SK-N-SH treated with all-trans-retinoic acid at 6 μM for 48 hours (cell line): ENCODE measurements at regions not wholly inside any gene's neighbourhood (a gene's known extent, or its start where the extent isn't known, plus 50 kb on each side); places are given as distances from the start of the nearest gene placed in this dataset.

Experiments
- ATAC-seq: fragments of 200-7000 bp; cut with Tn5 transposase; 3 replicates; pipeline ENCODE4 v1.9.1; 2020; ENCODE audit warnings: mild to moderate bottlenecking, moderate library complexity
- ARNTL ChIP-seq: fragments of 450-650 bp; formaldehyde crosslinking; IDR thresholded peaks from 2 replicates; pipeline ENCODE4 v1.5.0; 2020; ENCODE audit warnings: low read depth, mild to moderate bottlenecking, moderate library complexity, borderline replicate concordance
- BACH2 ChIP-seq: fragments of 250-450 bp; sonication (Bioruptor Pico); IDR thresholded peaks from 2 replicates; pipeline ENCODE4 v1.9.0; 2021; ENCODE audit warnings: mild to moderate bottlenecking, borderline replicate concordance
- ESRRG ChIP-seq: fragments of 250-450 bp; sonication (Bioruptor Pico); IDR thresholded peaks from 2 replicates; pipeline ENCODE4 v1.6.1; 2021; ENCODE audit warnings: mild to moderate bottlenecking
- GLIS3 ChIP-seq: fragments of 250-450 bp; sonication (Bioruptor Pico); IDR thresholded peaks from 2 replicates; pipeline ENCODE4 v1.5.0; 2020; ENCODE audit warnings: mild to moderate bottlenecking, moderate library complexity
- ISL1 ChIP-seq: fragments of 250-450 bp; sonication (Bioruptor Pico); IDR thresholded peaks from 2 replicates; pipeline ENCODE4 v2.1.2; 2022; ENCODE audit warnings: mild to moderate bottlenecking, moderate library complexity
- OSR1 ChIP-seq: fragments of 250-450 bp; sonication (Bioruptor Pico); IDR thresholded peaks from 2 replicates; pipeline ENCODE4 v1.8.0; 2022; ENCODE audit warnings: moderate library complexity, mild to moderate bottlenecking, inconsistent platforms
- PATZ1 ChIP-seq: fragments of 250-450 bp; sonication (Bioruptor Pico); IDR thresholded peaks from 2 replicates; pipeline ENCODE4 v1.8.0; 2020; ENCODE audit warnings: mild to moderate bottlenecking, moderate library complexity, borderline replicate concordance
- POU6F1 ChIP-seq: fragments of 250-450 bp; sonication (Bioruptor Pico); IDR thresholded peaks from 2 replicates; pipeline ENCODE4 v1.8.0; 2021; ENCODE audit warnings: low read depth, mild to moderate bottlenecking, moderate library complexity, borderline replicate concordance
- PPARA ChIP-seq: fragments of 250-450 bp; sonication (Bioruptor Pico); IDR thresholded peaks from 2 replicates; pipeline ENCODE4 v1.5.0; 2020; ENCODE audit warnings: mild to moderate bottlenecking, borderline replicate concordance
- RARB ChIP-seq: fragments of 250-450 bp; sonication (Bioruptor Pico); IDR thresholded peaks from 2 replicates; pipeline ENCODE4 v1.8.0; 2021; ENCODE audit warnings: mild to moderate bottlenecking, moderate library complexity
- SNAI2 ChIP-seq: fragments of 250-450 bp; sonication (Bioruptor Pico); IDR thresholded peaks from 2 replicates; pipeline ENCODE4 v1.5.0; 2020; ENCODE audit warnings: mild to moderate bottlenecking, moderate library complexity
- TCF4 ChIP-seq: fragments of 250-450 bp; sonication (Bioruptor Pico); IDR thresholded peaks from 2 replicates; pipeline ENCODE4 v1.8.0; 2021; ENCODE audit warnings: mild to moderate bottlenecking, moderate library complexity, borderline replicate concordance
- TOX ChIP-seq: fragments of 250-450 bp; sonication (Bioruptor Pico); IDR thresholded peaks from 2 replicates; pipeline ENCODE4 v1.8.0; 2021; ENCODE audit warnings: mild to moderate bottlenecking, moderate library complexity, borderline replicate concordance
- ZC3H10 ChIP-seq: fragments of 250-450 bp; sonication (Bioruptor Pico); IDR thresholded peaks from 2 replicates; pipeline ENCODE4 v1.5.1; 2021; ENCODE audit warnings: mild to moderate bottlenecking, moderate library complexity
- ZFP3 ChIP-seq: fragments of 250-450 bp; sonication (Bioruptor Pico); IDR thresholded peaks from 2 replicates; pipeline ENCODE4 v1.5.0; 2020; ENCODE audit warnings: mild to moderate bottlenecking, moderate library complexity
- ZFP30 ChIP-seq: fragments of 450-650 bp; formaldehyde crosslinking; IDR thresholded peaks from 2 replicates; pipeline ENCODE4 v1.5.0; 2022; ENCODE audit warnings: mild to moderate bottlenecking, moderate library complexity
- ZNF565 ChIP-seq: fragments of 450-650 bp; formaldehyde crosslinking; conservative IDR thresholded peaks from 2 replicates; pipeline ENCODE4 v1.5.0; 2020; ENCODE audit warnings: low read depth, mild to moderate bottlenecking, moderate library complexity
- ZNF70 ChIP-seq: fragments of 450-650 bp; formaldehyde crosslinking; IDR thresholded peaks from 2 replicates; pipeline ENCODE4 v1.5.0; 2020; ENCODE audit warnings: mild to moderate bottlenecking, moderate library complexity
- TF ChIP-seq, protein P1 (sequence below): fragments of 250-450 bp; sonication (Bioruptor Pico); IDR thresholded peaks from 2 replicates; pipeline ENCODE4 v1.5.0; 2020; ENCODE audit warnings: mild to moderate bottlenecking, moderate library complexity
- TF ChIP-seq, protein P2 (sequence below): fragments of 250-450 bp; sonication (Bioruptor Pico); IDR thresholded peaks from 2 replicates; pipeline ENCODE4 v1.5.1; 2020; ENCODE audit warnings: low read depth, mild to moderate bottlenecking, moderate library complexity
- TF ChIP-seq, protein P3 (sequence below): fragments of 250-450 bp; sonication (Bioruptor Pico); IDR thresholded peaks from 2 replicates; pipeline ENCODE4 v1.5.1; 2021; ENCODE audit warnings: mild to moderate bottlenecking, moderate library complexity

GRCh38 chr5:119961993-119962392 is 332.6 kb downstream of the FAM170A start:
- no peak for ATAC-seq
- TF ChIP-seq PATZ1 (CRISPR knock-in tag) (no peak), OSR1 (CRISPR knock-in tag) (no peak), SNAI2 (CRISPR knock-in tag) (no peak), ZC3H10 (CRISPR knock-in tag) (no peak), GLIS3 (CRISPR knock-in tag) (no peak), ARNTL (CRISPR knock-in tag) (no peak), POU6F1 (CRISPR knock-in tag) (no peak), BACH2 (no peak), PPARA (CRISPR knock-in tag) (no peak), RARB (CRISPR knock-in tag) (no peak)
- TF ChIP-seq, protein P1, sequence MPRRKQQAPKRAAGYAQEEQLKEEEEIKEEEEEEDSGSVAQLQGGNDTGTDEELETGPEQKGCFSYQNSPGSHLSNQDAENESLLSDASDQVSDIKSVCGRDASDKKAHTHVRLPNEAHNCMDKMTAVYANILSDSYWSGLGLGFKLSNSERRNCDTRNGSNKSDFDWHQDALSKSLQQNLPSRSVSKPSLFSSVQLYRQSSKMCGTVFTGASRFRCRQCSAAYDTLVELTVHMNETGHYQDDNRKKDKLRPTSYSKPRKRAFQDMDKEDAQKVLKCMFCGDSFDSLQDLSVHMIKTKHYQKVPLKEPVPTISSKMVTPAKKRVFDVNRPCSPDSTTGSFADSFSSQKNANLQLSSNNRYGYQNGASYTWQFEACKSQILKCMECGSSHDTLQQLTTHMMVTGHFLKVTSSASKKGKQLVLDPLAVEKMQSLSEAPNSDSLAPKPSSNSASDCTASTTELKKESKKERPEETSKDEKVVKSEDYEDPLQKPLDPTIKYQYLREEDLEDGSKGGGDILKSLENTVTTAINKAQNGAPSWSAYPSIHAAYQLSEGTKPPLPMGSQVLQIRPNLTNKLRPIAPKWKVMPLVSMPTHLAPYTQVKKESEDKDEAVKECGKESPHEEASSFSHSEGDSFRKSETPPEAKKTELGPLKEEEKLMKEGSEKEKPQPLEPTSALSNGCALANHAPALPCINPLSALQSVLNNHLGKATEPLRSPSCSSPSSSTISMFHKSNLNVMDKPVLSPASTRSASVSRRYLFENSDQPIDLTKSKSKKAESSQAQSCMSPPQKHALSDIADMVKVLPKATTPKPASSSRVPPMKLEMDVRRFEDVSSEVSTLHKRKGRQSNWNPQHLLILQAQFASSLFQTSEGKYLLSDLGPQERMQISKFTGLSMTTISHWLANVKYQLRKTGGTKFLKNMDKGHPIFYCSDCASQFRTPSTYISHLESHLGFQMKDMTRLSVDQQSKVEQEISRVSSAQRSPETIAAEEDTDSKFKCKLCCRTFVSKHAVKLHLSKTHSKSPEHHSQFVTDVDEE (CRISPR knock-in tag), result no peak
- TF ChIP-seq, protein P2, sequence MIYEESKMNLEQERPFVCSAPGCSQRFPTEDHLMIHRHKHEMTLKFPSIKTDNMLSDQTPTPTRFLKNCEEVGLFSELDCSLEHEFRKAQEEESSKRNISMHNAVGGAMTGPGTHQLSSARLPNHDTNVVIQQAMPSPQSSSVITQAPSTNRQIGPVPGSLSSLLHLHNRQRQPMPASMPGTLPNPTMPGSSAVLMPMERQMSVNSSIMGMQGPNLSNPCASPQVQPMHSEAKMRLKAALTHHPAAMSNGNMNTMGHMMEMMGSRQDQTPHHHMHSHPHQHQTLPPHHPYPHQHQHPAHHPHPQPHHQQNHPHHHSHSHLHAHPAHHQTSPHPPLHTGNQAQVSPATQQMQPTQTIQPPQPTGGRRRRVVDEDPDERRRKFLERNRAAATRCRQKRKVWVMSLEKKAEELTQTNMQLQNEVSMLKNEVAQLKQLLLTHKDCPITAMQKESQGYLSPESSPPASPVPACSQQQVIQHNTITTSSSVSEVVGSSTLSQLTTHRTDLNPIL (CRISPR knock-in tag), result no peak
- TF ChIP-seq, all 23 proteins: peak for 0

GRCh38 chr5:119966028-119966427 is 336.7 kb downstream of the FAM170A start:
- no peak for TF ChIP-seq GLIS3 (CRISPR knock-in tag)
- TF ChIP-seq ISL1 (CRISPR knock-in tag), result no peak
- TF ChIP-seq ZNF565 (CRISPR knock-in tag), result no peak
- no peak for TF ChIP-seq RARB (CRISPR knock-in tag)
- TF ChIP-seq ZNF70 (CRISPR knock-in tag), result no peak
- no peak for TF ChIP-seq TOX (CRISPR knock-in tag)
- TF ChIP-seq ZFP30 (CRISPR knock-in tag), result no peak
- TF ChIP-seq, protein P3, sequence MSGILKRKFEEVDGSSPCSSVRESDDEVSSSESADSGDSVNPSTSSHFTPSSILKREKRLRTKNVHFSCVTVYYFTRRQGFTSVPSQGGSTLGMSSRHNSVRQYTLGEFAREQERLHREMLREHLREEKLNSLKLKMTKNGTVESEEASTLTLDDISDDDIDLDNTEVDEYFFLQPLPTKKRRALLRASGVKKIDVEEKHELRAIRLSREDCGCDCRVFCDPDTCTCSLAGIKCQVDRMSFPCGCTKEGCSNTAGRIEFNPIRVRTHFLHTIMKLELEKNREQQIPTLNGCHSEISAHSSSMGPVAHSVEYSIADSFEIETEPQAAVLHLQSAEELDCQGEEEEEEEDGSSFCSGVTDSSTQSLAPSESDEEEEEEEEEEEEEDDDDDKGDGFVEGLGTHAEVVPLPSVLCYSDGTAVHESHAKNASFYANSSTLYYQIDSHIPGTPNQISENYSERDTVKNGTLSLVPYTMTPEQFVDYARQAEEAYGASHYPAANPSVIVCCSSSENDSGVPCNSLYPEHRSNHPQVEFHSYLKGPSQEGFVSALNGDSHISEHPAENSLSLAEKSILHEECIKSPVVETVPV, result no peak
- TF ChIP-seq ZFP3 (CRISPR knock-in tag), result no peak
- TF ChIP-seq ESRRG (CRISPR knock-in tag), result no peak
- TF ChIP-seq TCF4 (CRISPR knock-in tag), result no peak
- TF ChIP-seq OSR1 (CRISPR knock-in tag), result no peak
- TF ChIP-seq, protein P2 (CRISPR knock-in tag), result no peak
- TF ChIP-seq SNAI2 (CRISPR knock-in tag), result no peak
- TF ChIP-seq PPARA (CRISPR knock-in tag), result no peak
- TF ChIP-seq, all 23 proteins: peak for 0
- no peak for ATAC-seq
